NCI-H774 (cell line): ENCODE measurements at regions not wholly inside any gene's neighbourhood (a gene's known extent, or its start where the extent isn't known, plus 50 kb on each side); places are given as distances from the start of the nearest gene placed in this dataset.
A peak's percentile ranks its signal among the peaks of the same experiment; 100 is the strongest.

ENCODE experiments used
- DNase-seq: peaks from one replicate; lab custom pipeline; 2025; lab: John Stamatoyannopoulos, UW

- DNase-seq: no peak
Measured at GRCh38 chr4:180925805-180926204, 1317.4 kb upstream of the TENM3 start.

GRCh38 chr4:180926277-180926676, 1316.9 kb upstream of the TENM3 start:
- no peak for DNase-seq

GRCh38 chr4:180932370-180933001, 1310.7 kb upstream of the TENM3 start:
- DNase-seq: no peak

GRCh38 chr4:180937083-180937482, 1306.1 kb upstream of the TENM3 start:
- DNase-seq: no peak

GRCh38 chr4:180940680-180941079, 1302.5 kb upstream of the TENM3 start:
- DNase-seq: no peak

GRCh38 chr4:180942367-180942916, 1300.8 kb upstream of the TENM3 start:
- no peak for DNase-seq

GRCh38 chr4:180946188-180946587, 1297.0 kb upstream of the TENM3 start:
- DNase-seq: no peak

- no peak for DNase-seq
Measured at GRCh38 chr4:180947425-180947824, 1295.8 kb upstream of the TENM3 start.

GRCh38 chr4:180949424-180950213, 1293.6 kb upstream of the TENM3 start:
- DNase-seq: no peak

- DNase-seq: no peak
Measured at GRCh38 chr4:180950377-180950776, 1292.8 kb upstream of the TENM3 start.

- DNase-seq: no peak
Measured at GRCh38 chr4:180951312-180951711, 1291.9 kb upstream of the TENM3 start.

- DNase-seq: no peak
Measured at GRCh38 chr4:180953572-180953971, 1289.6 kb upstream of the TENM3 start.

GRCh38 chr4:180960743-180961401, 1282.3 kb upstream of the TENM3 start:
- peak; percentile 22 for DNase-seq

- no peak for DNase-seq
Measured at GRCh38 chr4:180962268-180962667, 1280.9 kb upstream of the TENM3 start.

GRCh38 chr4:180966312-180966711, 1276.9 kb upstream of the TENM3 start:
- DNase-seq: no peak

- DNase-seq: no peak
Measured at GRCh38 chr4:180967936-180968335, 1275.3 kb upstream of the TENM3 start.

GRCh38 chr4:180973894-180974293, 1269.3 kb upstream of the TENM3 start:
- DNase-seq: no peak

GRCh38 chr4:180990931-180991330, 1252.3 kb upstream of the TENM3 start:
- DNase-seq: no peak

GRCh38 chr4:180993244-180993836, 1249.9 kb upstream of the TENM3 start:
- DNase-seq: no peak

- DNase-seq: no peak
Measured at GRCh38 chr4:180994722-180995121, 1248.5 kb upstream of the TENM3 start.

GRCh38 chr4:180999217-180999616, 1244.0 kb upstream of the TENM3 start:
- DNase-seq: no peak

- no peak for DNase-seq
Measured at GRCh38 chr4:181004056-181004455, 1239.1 kb upstream of the TENM3 start.
